ENCODE measurements at regions not wholly inside any gene's neighbourhood (a gene's known extent, or its start where the extent isn't known, plus 50 kb on each side); places are given as distances from the start of the nearest gene placed in this dataset.

- Histone ChIP-seq H3K9ac (ENCODE audit: insufficient read depth in 1 of 2, low read length in 2 of 2) (no peak overlapping the region), H3K27me3 (ENCODE audit: control insufficient read depth in 3 of 3, insufficient read depth in 3 of 3, low read length in 2 of 3) (peaks cover 0 to 3% (median 2%) of the 10 kb centered on the region in 3 donors), H3K9me3 (ENCODE audit: control insufficient read depth in 4 of 4, insufficient read depth in 3 of 4, low read length in 3 of 4) (peaks cover 0 to 2% (median 0%) of the 10 kb centered on the region in 4 donors), H3K36me3 (ENCODE audit: control insufficient read depth in 4 of 4, insufficient read depth in 4 of 4, low read length in 4 of 4) (no peaks in the 10 kb centered on the region), H3K27ac (ENCODE audit: low read depth in 1 of 2, low read length in 1 of 2) (peak overlapping the region in 1 of 2 donors; percentile 51), H3K4me1 (ENCODE audit: control insufficient read depth in 5 of 5, insufficient read depth in 5 of 5, low read length in 5 of 5) (no peaks in the 10 kb centered on the region), H3K4me3 (no peak overlapping the region)
- DNase-seq (no peak), ATAC-seq (ENCODE audit: insufficient read depth, low FRiP score) (peak; percentile 45)
- TF ChIP-seq CTCF (IDR thresholded peaks at IDR 0.05; ENCODE audit: control extremely low read depth, extremely low read depth) = no peak
- 70 to 80% methylated on average over 1 of the region's 1 CpG for WGBS, 2 donors
Measured at GRCh38 chr14:98189062-98189461, 1082.9 kb downstream of the BCL11B start.

GRCh38 chr14:98189511-98189910, 1082.5 kb downstream of the BCL11B start:
- no peak for TF ChIP-seq CTCF (IDR thresholded peaks at IDR 0.05; ENCODE audit: control extremely low read depth, extremely low read depth)
- Histone ChIP-seq H3K27ac (ENCODE audit: low read depth in 1 of 2, low read length in 1 of 2) (no peak overlapping the region), H3K4me1 (ENCODE audit: control insufficient read depth in 5 of 5, insufficient read depth in 5 of 5, low read length in 5 of 5) (no peaks in the 10 kb centered on the region), H3K36me3 (ENCODE audit: control insufficient read depth in 4 of 4, insufficient read depth in 4 of 4, low read length in 4 of 4) (no peaks in the 10 kb centered on the region), H3K4me3 (no peak overlapping the region), H3K9me3 (ENCODE audit: control insufficient read depth in 4 of 4, insufficient read depth in 3 of 4, low read length in 3 of 4) (peaks cover 0 to 2% (median 0%) of the 10 kb centered on the region in 4 donors), H3K9ac (ENCODE audit: insufficient read depth in 1 of 2, low read length in 2 of 2) (no peak overlapping the region), H3K27me3 (ENCODE audit: control insufficient read depth in 3 of 3, insufficient read depth in 3 of 3, low read length in 2 of 3) (peaks cover 0 to 2% (median 0%) of the 10 kb centered on the region in 3 donors)
- DNase-seq (no peak), ATAC-seq (ENCODE audit: insufficient read depth, low FRiP score) (peak; percentile 6)
- WGBS, 2 donors = 80 to 86% methylated on average over 9 of the region's 9 CpGs

- Histone ChIP-seq H3K4me1 (ENCODE audit: control insufficient read depth in 5 of 5, insufficient read depth in 5 of 5, low read length in 5 of 5) (no peaks in the 10 kb centered on the region), H3K27me3 (ENCODE audit: control insufficient read depth in 3 of 3, insufficient read depth in 3 of 3, low read length in 2 of 3) (peaks cover 0 to 2% (median 0%) of the 10 kb centered on the region in 3 donors), H3K9ac (ENCODE audit: insufficient read depth in 1 of 2, low read length in 2 of 2) (no peak overlapping the region), H3K4me3 (no peak overlapping the region), H3K36me3 (ENCODE audit: control insufficient read depth in 4 of 4, insufficient read depth in 4 of 4, low read length in 4 of 4) (no peaks in the 10 kb centered on the region), H3K9me3 (ENCODE audit: control insufficient read depth in 4 of 4, insufficient read depth in 3 of 4, low read length in 3 of 4) (peaks cover 0 to 2% (median 0%) of the 10 kb centered on the region in 4 donors), H3K27ac (ENCODE audit: low read depth in 1 of 2, low read length in 1 of 2) (no peak overlapping the region)
- ATAC-seq (ENCODE audit: insufficient read depth, low FRiP score) (no peak), DNase-seq (no peak)
- TF ChIP-seq CTCF (IDR thresholded peaks at IDR 0.05; ENCODE audit: control extremely low read depth, extremely low read depth) = no peak
- WGBS, 2 donors = 88 to 96% methylated on average over 1 of the region's 1 CpG
Measured at GRCh38 chr14:98189944-98190343, 1082.1 kb downstream of the BCL11B start.

- Histone ChIP-seq H3K9ac (ENCODE audit: insufficient read depth in 1 of 2, low read length in 2 of 2) (no peak overlapping the region), H3K9me3 (ENCODE audit: control insufficient read depth in 4 of 4, insufficient read depth in 3 of 4, low read length in 3 of 4) (no peaks in the 10 kb centered on the region), H3K4me3 (no peak overlapping the region), H3K36me3 (ENCODE audit: control insufficient read depth in 4 of 4, insufficient read depth in 4 of 4, low read length in 4 of 4) (no peaks in the 10 kb centered on the region), H3K27me3 (ENCODE audit: control insufficient read depth in 3 of 3, insufficient read depth in 3 of 3, low read length in 2 of 3) (peaks cover 0 to 1% (median 0%) of the 10 kb centered on the region in 3 donors), H3K4me1 (ENCODE audit: control insufficient read depth in 5 of 5, insufficient read depth in 5 of 5, low read length in 5 of 5) (no peaks in the 10 kb centered on the region), H3K27ac (ENCODE audit: low read depth in 1 of 2, low read length in 1 of 2) (no peak overlapping the region)
- DNase-seq (no peak), ATAC-seq (ENCODE audit: insufficient read depth, low FRiP score) (no peak)
- no peak for TF ChIP-seq CTCF (IDR thresholded peaks at IDR 0.05; ENCODE audit: control extremely low read depth, extremely low read depth)
- 91 to 97% methylated on average over 2 of the region's 2 CpGs for whole genome bisulfite sequencing, 2 donors
Measured at GRCh38 chr14:98192946-98193345, 1079.1 kb downstream of the BCL11B start.

Data from lung (tissue), 11 donors.